Fibroblast of mammary gland (primary cell): ENCODE measurements at regions not wholly inside any gene's neighbourhood (a gene's known extent, or its start where the extent isn't known, plus 50 kb on each side); places are given as distances from the start of the nearest gene placed in this dataset.

Experiments used
- DNase-seq: peaks from one replicate; pipeline ENCODE4 v3.0.0-alpha.2; 2010; ENCODE audit warnings: low read depth
- H3K4me3 ChIP-seq: 2 replicates; pipeline ENCODE4 v1.5.1; 2011; ENCODE audit warnings: low read depth, mild to moderate bottlenecking, low read length, moderate library complexity; ENCODE audit not compliant: control insufficient read depth
- CTCF ChIP-seq: conservative IDR thresholded peaks from 2 replicates; pipeline ENCODE4 v1.5.1; 2011; ENCODE audit warnings: low read depth, low read length, inconsistent platforms; ENCODE audit not compliant: control insufficient read depth, insufficient read depth

DNA sequence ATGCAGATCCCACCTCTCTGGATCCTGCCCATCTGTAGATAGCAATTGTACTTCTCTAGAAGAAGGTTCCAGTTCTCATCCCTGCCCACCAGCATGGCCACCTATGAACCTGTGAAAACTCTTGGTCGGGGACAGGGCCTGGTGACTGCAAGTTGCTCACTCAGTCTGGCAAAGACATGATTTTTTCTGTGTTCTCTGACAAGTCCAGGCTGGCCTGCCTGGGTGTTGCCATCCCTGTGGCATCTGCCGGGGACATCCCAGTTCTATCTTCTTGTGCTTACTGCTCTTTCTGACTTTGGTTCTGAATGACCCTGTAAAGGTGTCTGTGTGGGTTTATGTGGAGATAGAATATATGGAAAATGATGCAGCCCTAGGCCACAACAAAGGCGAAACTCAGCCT is 545.8 kb downstream of the INSC start:
- no peak for DNase-seq
- H3K4me3 ChIP-seq: no peak overlapping the region
- no peak for TF ChIP-seq CTCF

GRCh38 chr11:15662285-15662684 is 547.6 kb downstream of the INSC start:
- no peak overlapping the region for H3K4me3 ChIP-seq
- no peak for DNase-seq
- no peak for TF ChIP-seq CTCF

GRCh38 chr11:15663777-15664218 is 549.1 kb downstream of the INSC start:
- no peak for TF ChIP-seq CTCF
- no peak overlapping the region for H3K4me3 ChIP-seq
- DNase-seq: no peak

DNA sequence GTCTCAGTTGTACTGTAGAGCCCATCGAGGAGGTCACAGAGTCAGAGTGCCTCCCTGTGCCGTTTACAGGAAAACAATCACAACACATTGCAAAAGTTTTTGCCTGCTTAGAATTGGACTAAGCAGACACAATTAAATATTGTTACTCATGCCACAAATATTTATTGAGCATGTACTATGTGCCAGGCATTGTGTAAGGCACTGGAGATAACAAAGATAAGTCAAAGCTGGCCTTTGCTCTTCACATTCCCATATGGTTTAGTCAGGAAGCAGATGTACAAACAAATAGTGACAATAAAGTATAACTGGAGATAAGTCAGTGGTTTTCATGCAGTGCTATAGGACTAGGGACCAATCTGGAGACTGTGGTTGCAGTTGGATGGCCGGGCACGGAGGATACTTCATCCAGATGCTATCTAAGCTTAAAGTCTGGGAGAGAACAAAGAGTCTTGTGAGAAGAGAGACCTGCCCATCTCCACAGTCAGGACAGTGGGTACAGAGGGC is 550.7 kb downstream of the INSC start:
- no peak overlapping the region for H3K4me3 ChIP-seq
- DNase-seq: peak; percentile 2
- no peak for TF ChIP-seq CTCF

DNA sequence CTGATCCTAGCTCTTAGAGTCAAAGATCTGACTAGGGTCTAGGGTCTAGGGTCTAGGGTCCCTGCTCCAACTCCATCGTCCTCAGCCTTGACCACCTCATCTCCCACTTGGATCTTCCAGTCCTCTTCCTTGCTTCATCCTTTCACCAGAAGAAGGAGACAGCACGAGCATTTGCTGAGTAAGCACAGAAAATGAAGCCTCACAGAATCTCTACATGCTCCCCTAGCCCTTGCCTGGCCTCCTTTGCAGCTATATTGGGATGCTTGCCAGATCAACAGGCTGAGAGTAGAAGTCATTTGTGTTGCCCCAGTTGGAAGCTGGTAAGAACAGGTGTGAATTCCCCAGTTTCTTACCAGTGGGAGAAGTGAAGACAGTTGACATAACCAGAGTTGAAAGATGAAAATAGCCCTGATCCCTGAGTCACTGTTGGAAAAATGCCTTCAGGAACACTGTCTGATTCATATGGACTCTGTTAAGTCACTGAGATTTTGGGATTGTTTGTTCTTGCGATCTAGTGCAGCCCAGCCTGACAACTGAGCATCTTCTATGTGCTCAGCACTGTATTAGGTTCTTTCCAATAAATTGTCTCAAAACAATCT is 552.5 kb downstream of the INSC start:
- peak; percentile 11 for DNase-seq
- no peak for TF ChIP-seq CTCF
- no peak overlapping the region for H3K4me3 ChIP-seq

GRCh38 chr11:15668718-15669117 is 554.0 kb downstream of the INSC start:
- DNase-seq: no peak
- TF ChIP-seq CTCF: no peak
- no peak overlapping the region for H3K4me3 ChIP-seq
